NCI-H748 (cell line): ENCODE measurements at regions not wholly inside any gene's neighbourhood (a gene's known extent, or its start where the extent isn't known, plus 50 kb on each side); places are given as distances from the start of the nearest gene placed in this dataset.

Source experiments
- DNase-seq: peaks from one replicate; lab custom pipeline; 2025; ENCODE audit not compliant: unreplicated experiment; lab: John Stamatoyannopoulos, UW

DNA sequence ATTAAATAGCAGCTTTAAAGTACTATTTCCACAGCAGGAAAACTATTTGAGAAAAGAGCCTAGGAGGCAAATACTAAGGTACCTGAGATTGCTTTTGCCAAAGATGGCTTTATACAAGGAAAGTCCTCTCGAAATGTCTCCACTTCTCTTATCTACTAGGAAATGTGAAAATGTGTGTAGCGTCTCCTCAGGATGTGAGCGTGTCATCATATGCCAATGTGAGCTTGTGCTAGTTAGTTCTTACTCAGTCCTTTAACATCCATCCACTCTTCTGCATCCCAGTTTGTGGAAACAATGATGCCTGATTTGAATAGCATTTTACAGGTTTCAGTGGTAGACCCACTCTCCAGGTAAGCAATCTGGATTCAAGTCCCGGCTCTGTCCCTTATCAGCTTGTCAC is 421.0 kb downstream of the DYNC2H1 start:
- DNase-seq = no peak

- DNase-seq = no peak
Observed at GRCh38 chr11:103532133-103532788, 423.0 kb downstream of the DYNC2H1 start.

DNA sequence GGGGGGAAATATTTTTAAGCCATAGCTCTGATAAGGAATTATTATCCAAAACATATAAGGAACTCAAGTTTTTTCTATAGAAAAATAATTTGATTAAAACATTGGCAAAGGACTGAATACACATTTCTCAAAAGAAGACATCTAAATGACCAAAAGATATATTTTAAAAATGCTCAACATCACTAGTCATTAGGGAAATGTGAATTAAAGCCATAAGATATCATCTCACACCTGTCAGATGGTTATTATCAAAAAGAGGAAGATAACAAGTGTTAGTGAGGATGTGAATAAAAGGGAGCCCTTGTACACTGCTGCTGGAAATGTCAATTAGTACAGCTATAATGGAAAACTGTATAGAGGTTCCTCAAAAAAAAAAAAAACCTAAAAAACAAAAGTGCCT is 425.0 kb downstream of the DYNC2H1 start:
- no peak for DNase-seq

DNA sequence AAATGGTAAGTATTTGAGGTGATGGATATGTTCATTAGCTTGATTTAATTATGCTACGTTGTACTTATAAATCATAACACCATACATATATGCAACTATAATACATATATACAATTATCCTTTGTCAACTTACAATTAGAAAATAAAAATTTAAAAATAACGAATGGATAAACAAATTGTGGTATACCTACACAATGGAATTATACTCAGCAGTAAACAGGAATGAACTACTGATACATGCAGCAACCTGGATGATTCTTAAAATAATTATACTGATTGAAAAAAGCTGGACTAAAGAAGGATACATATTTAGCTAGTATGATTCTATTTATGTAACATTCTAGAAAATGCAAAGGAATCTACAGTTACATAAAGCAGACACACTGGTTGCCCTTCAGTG is 425.7 kb downstream of the DYNC2H1 start:
- no peak for DNase-seq

DNA sequence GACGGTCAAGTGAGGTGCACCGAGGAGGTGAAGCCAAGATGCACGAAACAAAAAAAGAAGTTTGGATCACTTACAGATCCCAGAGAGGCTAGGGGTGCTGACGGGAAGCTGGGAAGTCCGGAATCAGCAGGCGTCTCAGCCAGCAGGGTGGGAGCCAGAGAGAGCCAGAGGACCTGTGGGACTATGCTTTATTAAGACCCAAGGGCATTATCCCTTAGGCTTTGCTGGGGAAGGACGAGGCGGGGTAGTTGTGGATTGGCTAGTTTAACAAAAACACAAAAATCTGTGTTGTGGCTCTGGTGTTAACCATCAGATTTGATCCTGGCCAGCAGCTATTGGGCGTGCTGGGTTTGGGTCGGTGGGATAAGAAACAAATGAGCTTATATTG is 427.1 kb downstream of the DYNC2H1 start:
- no peak for DNase-seq

- peak; percentile 40 for DNase-seq
Observed at GRCh38 chr11:103537904-103538502, 428.8 kb downstream of the DYNC2H1 start.

- DNase-seq = no peak
Observed at GRCh38 chr11:103539166-103539565, 429.9 kb downstream of the DYNC2H1 start.

- peak; percentile 41 for DNase-seq
Observed at GRCh38 chr11:103541186-103541795, 432.1 kb downstream of the DYNC2H1 start.

- DNase-seq = no peak
Observed at GRCh38 chr11:103542851-103543250, 433.6 kb downstream of the DYNC2H1 start.

DNA sequence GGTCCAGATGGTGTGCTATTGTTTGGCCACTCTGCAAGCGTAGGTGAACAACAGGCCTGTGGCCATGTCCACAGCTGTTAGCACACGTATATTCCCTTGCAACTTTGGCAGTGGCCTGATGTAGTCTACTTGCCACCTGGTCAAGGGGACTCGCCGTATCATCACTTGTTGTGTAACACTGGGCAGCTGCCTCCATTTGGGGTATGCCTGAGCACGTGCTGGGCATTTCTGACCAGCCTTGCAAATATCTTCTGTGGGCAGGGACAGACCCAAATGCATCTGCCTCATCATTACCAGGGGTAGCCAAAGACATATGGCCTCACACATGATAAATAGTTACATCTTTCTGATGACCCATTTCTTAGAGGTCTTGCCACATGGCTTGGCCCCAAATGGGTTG is 434.2 kb downstream of the DYNC2H1 start:
- peak; percentile 7 for DNase-seq

DNA sequence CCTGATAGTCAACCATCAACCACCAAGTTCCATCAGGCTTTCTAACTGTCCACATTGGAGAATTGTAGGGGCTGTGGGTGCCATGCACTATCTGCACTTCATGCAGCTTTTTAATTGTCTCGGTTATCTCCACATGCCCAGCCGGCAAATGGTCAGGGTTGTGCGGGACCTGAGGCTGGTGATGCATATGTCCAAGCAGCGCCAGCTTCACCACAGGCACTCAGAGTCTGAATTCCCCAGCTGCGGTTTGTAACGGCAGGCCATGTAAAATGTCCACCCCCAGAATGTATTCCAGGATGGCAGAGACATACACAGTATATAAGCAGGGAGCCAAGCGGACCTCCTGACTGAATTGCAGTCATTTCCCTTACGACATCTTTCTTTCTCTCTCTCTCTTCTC is 435.6 kb downstream of the DYNC2H1 start:
- DNase-seq = no peak

GRCh38 chr11:103545551-103545950 is 436.3 kb downstream of the DYNC2H1 start:
- no peak for DNase-seq

DNA sequence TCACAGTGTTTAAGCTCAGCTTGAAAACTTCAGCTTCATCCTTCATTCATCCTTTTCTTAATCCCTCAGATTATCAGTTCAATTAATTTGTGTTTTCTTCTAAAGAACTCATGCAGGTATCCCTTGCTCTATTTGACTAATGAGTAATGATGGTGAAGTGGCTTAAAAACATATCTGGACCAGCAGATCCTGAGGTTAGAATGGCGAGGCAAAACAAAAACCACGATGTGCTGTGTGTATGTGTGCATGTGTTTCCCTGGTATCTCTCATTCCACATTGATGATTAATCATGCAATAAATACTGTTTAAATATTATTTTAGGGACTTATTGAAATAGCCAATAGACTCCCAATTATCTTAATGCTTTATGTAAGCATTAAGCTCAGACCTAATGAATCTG is 437.0 kb downstream of the DYNC2H1 start:
- peak; percentile 74 for DNase-seq

DNA sequence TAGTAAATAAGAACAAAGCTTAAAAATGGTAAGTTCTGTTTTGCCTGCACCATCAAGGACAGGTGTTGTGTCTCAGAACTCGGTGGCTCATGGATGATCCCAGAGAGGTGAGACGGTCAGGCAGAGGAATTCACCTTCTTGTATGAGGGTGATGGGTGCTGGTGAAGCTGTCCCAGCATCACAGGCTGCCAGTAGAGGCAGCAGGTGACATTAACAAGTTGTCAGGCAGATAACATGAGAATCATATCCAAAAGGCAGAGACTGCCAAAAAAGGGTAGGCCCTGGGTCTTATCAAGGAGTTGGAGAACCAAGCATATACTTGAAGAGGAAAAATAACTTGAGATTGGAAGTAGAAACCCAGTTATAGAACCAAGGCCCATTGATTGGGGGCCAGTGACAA is 437.8 kb downstream of the DYNC2H1 start:
- no peak for DNase-seq

GRCh38 chr11:103547691-103548090 is 438.5 kb downstream of the DYNC2H1 start:
- no peak for DNase-seq

GRCh38 chr11:103548838-103549237 is 439.6 kb downstream of the DYNC2H1 start:
- no peak for DNase-seq

DNA sequence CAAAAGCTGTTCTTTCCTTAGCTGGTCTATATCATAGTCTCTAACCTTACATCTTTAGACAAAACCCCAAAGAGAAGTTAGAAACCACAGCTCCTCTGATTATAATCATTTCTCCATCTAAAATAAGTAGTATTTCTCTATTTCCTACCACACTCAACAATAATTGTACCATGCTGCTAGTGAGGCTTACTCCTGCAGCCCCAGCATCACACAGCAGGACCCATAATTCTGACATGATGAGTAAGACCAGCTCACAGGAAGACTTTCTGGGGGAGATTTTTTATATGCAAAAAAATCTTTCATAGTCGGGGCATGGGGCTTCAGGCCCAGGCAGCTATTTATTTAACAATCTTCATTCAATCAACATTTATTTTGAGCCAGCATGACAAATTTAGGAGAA is 441.6 kb downstream of the DYNC2H1 start:
- no peak for DNase-seq

GRCh38 chr11:103552086-103552485 is 442.9 kb downstream of the DYNC2H1 start:
- DNase-seq = no peak

GRCh38 chr11:103556171-103556570 is 446.9 kb downstream of the DYNC2H1 start:
- DNase-seq = no peak

DNA sequence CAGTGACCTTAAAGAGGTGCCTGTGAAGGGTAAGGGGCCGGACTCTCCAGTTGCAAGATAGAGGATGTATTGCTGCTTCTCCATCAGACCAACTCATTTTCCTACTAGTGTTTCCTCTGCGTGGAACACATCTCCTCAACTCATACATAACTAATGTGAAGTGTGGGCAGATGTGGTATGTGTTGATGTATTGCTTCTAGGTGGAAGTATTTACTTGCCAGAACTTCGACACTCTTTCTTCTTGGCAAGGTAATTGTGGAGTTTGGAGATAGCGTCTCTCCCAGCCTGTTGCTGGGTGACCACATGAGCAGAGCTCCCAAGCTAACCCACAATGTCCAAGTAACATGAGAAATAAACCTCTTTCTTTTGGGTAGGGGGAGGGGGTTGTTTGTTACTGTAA is 456.9 kb downstream of the DYNC2H1 start:
- DNase-seq = no peak

DNA sequence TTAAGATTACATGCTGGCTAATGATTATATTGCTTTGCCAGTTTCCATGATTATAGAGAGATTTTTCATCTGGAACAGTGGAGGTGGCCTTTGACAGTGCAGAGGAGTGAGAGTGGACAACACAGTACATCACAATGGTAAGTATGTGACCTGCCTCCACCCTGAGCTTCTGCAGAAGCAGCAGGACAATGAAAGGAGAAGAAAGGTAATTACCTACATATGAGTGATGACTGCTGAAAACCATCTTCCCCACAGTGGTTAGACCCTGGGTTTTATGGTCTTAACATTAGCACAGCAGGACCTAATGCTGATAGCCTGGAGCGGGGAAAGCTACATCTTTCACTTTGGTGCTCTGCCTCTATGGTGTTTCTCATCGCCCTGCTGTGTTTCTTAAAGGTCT is 454.7 kb upstream of the DDI1 start:
- DNase-seq = peak; percentile 72

GRCh38 chr11:103582351-103582909 is 454.0 kb upstream of the DDI1 start:
- DNase-seq = peak; percentile 17
